PFSK-1 (cell line): ENCODE measurements at regions not wholly inside any gene's neighbourhood (a gene's known extent, or its start where the extent isn't known, plus 50 kb on each side); places are given as distances from the start of the nearest gene placed in this dataset.

Source experiments
- FOXP2 ChIP-seq: optimal IDR thresholded peaks from 2 replicates; pipeline ENCODE3; 2011; ENCODE audit warnings: borderline replicate concordance, control low read depth, inconsistent platforms; ENCODE audit not compliant: insufficient read depth; ENCODE audit errors: extremely low read length, extremely low read depth
- POLR2AphosphoS5 ChIP-seq: IDR thresholded peaks from 2 replicates; pipeline ENCODE4 v1.6.1; 2012; ENCODE audit warnings: low read depth, mild to moderate bottlenecking, control low read depth, low read length, moderate library complexity
- TAF1 ChIP-seq: IDR thresholded peaks from 2 replicates; pipeline ENCODE4 v1.6.1; 2012; ENCODE audit warnings: low read length, control low read depth, borderline replicate concordance; ENCODE audit not compliant: insufficient read depth

DNA sequence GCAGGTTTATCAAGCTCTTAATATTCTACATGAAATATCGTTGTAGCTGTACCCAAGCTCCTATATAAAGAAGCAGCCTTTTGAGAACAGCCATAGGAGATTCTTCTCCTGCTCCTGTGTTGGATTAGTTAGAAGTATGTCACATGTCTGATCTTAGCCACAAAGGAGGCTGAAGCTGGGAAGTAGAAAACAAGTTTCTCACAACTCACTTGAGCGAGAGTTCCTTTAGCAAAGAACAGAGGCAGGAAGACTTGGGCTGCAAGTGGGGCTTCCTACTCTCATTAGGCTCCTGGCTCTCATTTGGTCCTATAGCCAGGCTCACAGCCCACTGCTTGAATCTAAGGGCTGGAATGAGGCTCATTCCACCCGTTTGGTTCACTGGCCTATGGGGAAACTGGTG, 281.9 kb downstream of the BTG1 start:
- TF ChIP-seq POLR2AphosphoS5 (no peak), FOXP2 (no peak), TAF1 (no peak)
